Stimulated activated CD4-positive, alpha-beta T cell treated with anti-CD3 and anti-CD28 coated beads, Interleukin-15, amount 100 ng/mL, for 24 hours (primary cell): ENCODE measurements at regions not wholly inside any gene's neighbourhood (a gene's known extent, or its start where the extent isn't known, plus 50 kb on each side); places are given as distances from the start of the nearest gene placed in this dataset.

Source experiments
- DNase-seq: peaks from one replicate; pipeline ENCODE4 v3.0.0-alpha.2; 2020

- no peak for DNase-seq
These were observed 101.7 kb upstream of the PRMT6 start for GRCh38 chr1:106954661-106955229.

GRCh38 chr1:106956721-106957120 lies 99.8 kb upstream of the PRMT6 start:
- no peak for DNase-seq

GRCh38 chr1:106957795-106958194 lies 98.7 kb upstream of the PRMT6 start:
- no peak for DNase-seq

- DNase-seq: no peak
These were observed 96.1 kb upstream of the PRMT6 start for GRCh38 chr1:106960412-106960811.

GRCh38 chr1:106961646-106962045 lies 94.8 kb upstream of the PRMT6 start:
- no peak for DNase-seq

GRCh38 chr1:106962591-106962990 lies 93.9 kb upstream of the PRMT6 start:
- no peak for DNase-seq

GRCh38 chr1:106964495-106964894 lies 92.0 kb upstream of the PRMT6 start:
- DNase-seq: no peak

GRCh38 chr1:106968644-106969043 lies 87.8 kb upstream of the PRMT6 start:
- DNase-seq: no peak

GRCh38 chr1:106969731-106970130 lies 86.7 kb upstream of the PRMT6 start:
- DNase-seq: no peak

- no peak for DNase-seq
These were observed 84.4 kb upstream of the PRMT6 start for GRCh38 chr1:106972074-106972473.

- DNase-seq: no peak
These were observed 80.5 kb upstream of the PRMT6 start for GRCh38 chr1:106975944-106976343.

- no peak for DNase-seq
These were observed 77.8 kb upstream of the PRMT6 start for GRCh38 chr1:106978477-106979322.

GRCh38 chr1:106979371-106979770 lies 77.1 kb upstream of the PRMT6 start:
- DNase-seq: no peak

- DNase-seq: no peak
These were observed 76.4 kb upstream of the PRMT6 start for GRCh38 chr1:106980121-106980520.

GRCh38 chr1:106984801-106985200 lies 71.7 kb upstream of the PRMT6 start:
- DNase-seq: no peak

- no peak for DNase-seq
These were observed 69.9 kb upstream of the PRMT6 start for GRCh38 chr1:106986603-106987002.

- DNase-seq: no peak
These were observed 60.5 kb upstream of the PRMT6 start for GRCh38 chr1:106995970-106996369.

GRCh38 chr1:106998431-106999002 lies 58.0 kb upstream of the PRMT6 start:
- no peak for DNase-seq

GRCh38 chr1:107000902-107001301 lies 55.6 kb upstream of the PRMT6 start:
- no peak for DNase-seq

- DNase-seq: no peak
These were observed 52.5 kb upstream of the PRMT6 start for GRCh38 chr1:107003972-107004371.

- DNase-seq: no peak
These were observed 52.1 kb upstream of the PRMT6 start for GRCh38 chr1:107004421-107004820.
